OCI-LY1 (cell line): ENCODE measurements at regions not wholly inside any gene's neighbourhood (a gene's known extent, or its start where the extent isn't known, plus 50 kb on each side); places are given as distances from the start of the nearest gene placed in this dataset.
"Not testable (repeated sequence)": the region's sequence is repeated elsewhere in the genome, so short reads cannot be mapped to it uniquely, and the experiment has no call there.

Experiments used
- H2AFZ ChIP-seq: fragments of 200-600 bp; sonication (generic), shearing (Covaris generic); 2 replicates; pipeline ENCODE4 v1.6.0; 2014; ENCODE audit warnings: antibody characterized with exemption, mild to moderate bottlenecking, low read length
- H3F3A ChIP-seq: fragments of 200-600 bp; sonication (generic), shearing (Covaris generic); 2 replicates; pipeline ENCODE4 v1.6.0; 2014; ENCODE audit warnings: mild to moderate bottlenecking, antibody characterized with exemption, low read length, moderate library complexity; ENCODE audit not compliant: insufficient read depth
- H3K27ac ChIP-seq: fragments of 200-600 bp; sonication (generic); 2 replicates; pipeline ENCODE4 v1.5.1; 2014; ENCODE audit warnings: low read length, mixed run types, mild to moderate bottlenecking, low read depth; ENCODE audit not compliant: poor library complexity, severe bottlenecking
- H3K27me3 ChIP-seq: fragments of 200-600 bp; sonication (generic); 2 replicates; pipeline ENCODE4 v1.6.0; 2014; ENCODE audit warnings: antibody characterized with exemption, mild to moderate bottlenecking, low read length, moderate library complexity; ENCODE audit not compliant: insufficient read depth
- H3K36me3 ChIP-seq: fragments of 200-600 bp; sonication (generic); 2 replicates; pipeline ENCODE4 v1.6.1; 2014; ENCODE audit warnings: mild to moderate bottlenecking, antibody characterized with exemption, low read length, moderate library complexity, mixed read lengths; ENCODE audit not compliant: insufficient read depth
- H3K4me1 ChIP-seq: fragments of 200-600 bp; sonication (generic); 2 replicates; pipeline ENCODE4 v1.5.1; 2014; ENCODE audit warnings: mild to moderate bottlenecking, low read length, moderate library complexity; ENCODE audit not compliant: insufficient read depth, severe bottlenecking
- H3K4me2 ChIP-seq: fragments of 200-600 bp; sonication (generic), shearing (Covaris generic); 2 replicates; pipeline ENCODE4 v1.6.1; 2014; ENCODE audit warnings: low read length
- H3K4me3 ChIP-seq: fragments of 200-600 bp; sonication (generic); 2 replicates; pipeline ENCODE4 v1.5.1; 2014; ENCODE audit warnings: low read length, low read depth, mild to moderate bottlenecking, mixed read lengths; ENCODE audit not compliant: poor library complexity, severe bottlenecking
- H3K79me2 ChIP-seq: fragments of 200-600 bp; shearing (Covaris generic); 2 replicates; pipeline ENCODE4 v1.6.1; 2016; ENCODE audit warnings: mixed run types, low read length, mixed read lengths; ENCODE audit not compliant: insufficient read depth
- H3K9ac ChIP-seq: fragments of 200-600 bp; sonication (generic), shearing (Covaris generic); 2 replicates; pipeline ENCODE4 v1.6.1; 2014; ENCODE audit warnings: mild to moderate bottlenecking, low read length, mixed read lengths
- H3K9me2 ChIP-seq: fragments of 200-600 bp; sonication (generic), shearing (Covaris generic); 2 replicates; pipeline ENCODE4 v1.6.1; 2014; ENCODE audit warnings: low read depth, mild to moderate bottlenecking, low read length, mixed read lengths
- H3K9me3 ChIP-seq: fragments of 200-600 bp; shearing (Covaris generic); 2 replicates; pipeline ENCODE4 v1.6.1; 2014; ENCODE audit warnings: low read length, mixed read lengths
- H4K20me1 ChIP-seq: fragments of 200-600 bp; sonication (generic), shearing (Covaris generic); 2 replicates; pipeline ENCODE4 v1.6.0; 2016; ENCODE audit warnings: mild to moderate bottlenecking, low read length; ENCODE audit not compliant: insufficient read depth
- CTCF ChIP-seq: fragments of 200-600 bp; sonication (generic), shearing (Covaris generic); IDR thresholded peaks from 2 replicates; pipeline ENCODE4 v1.5.1; 2017; ENCODE audit warnings: mild to moderate bottlenecking, antibody characterized with exemption, low read length, moderate library complexity, mixed read lengths
- EZH2 ChIP-seq: fragments of 200-600 bp; sonication (generic), shearing (Covaris generic); IDR thresholded peaks from 2 replicates; pipeline ENCODE4 v1.8.0; 2017; ENCODE audit warnings: borderline replicate concordance, mixed run types, mild to moderate bottlenecking, antibody characterized with exemption, low read length, moderate library complexity, mixed read lengths

- Histone ChIP-seq H3K9me3 (no peaks in the 10 kb centered on the region), H3K4me1 (no peaks in the 10 kb centered on the region), H3K79me2 (no peaks in the 10 kb centered on the region), H4K20me1 (no peaks in the 10 kb centered on the region), H3K9me2 (no peaks in the 10 kb centered on the region), H3K27ac (no peak overlapping the region), H3K36me3 (no peaks in the 10 kb centered on the region), H3K9ac (no peak overlapping the region), H3K4me3 (no peak overlapping the region), H3K27me3 (no peaks in the 10 kb centered on the region), H3F3A (no peaks in the 10 kb centered on the region), H2AFZ (no peak overlapping the region), H3K4me2 (no peak overlapping the region)
- TF ChIP-seq EZH2 (no peak), CTCF (no peak)
These were observed 360.5 kb upstream of the NT5C1B start for GRCh38 chr2:18949871-18950270.

- H3K36me3 ChIP-seq: no peaks in the 10 kb centered on the region
- no peak overlapping the region for H3K9ac ChIP-seq
- no peaks in the 10 kb centered on the region for H3K4me1 ChIP-seq
- H3K79me2 ChIP-seq: no peaks in the 10 kb centered on the region
- H3F3A ChIP-seq: no peaks in the 10 kb centered on the region
- no peaks in the 10 kb centered on the region for H3K9me2 ChIP-seq
- TF ChIP-seq EZH2 (no peak), CTCF (no peak)
- H3K27me3 ChIP-seq: no peaks in the 10 kb centered on the region
- H4K20me1 ChIP-seq: no peaks in the 10 kb centered on the region
- no peaks in the 10 kb centered on the region for H3K9me3 ChIP-seq
- H3K4me2 ChIP-seq: no peak overlapping the region
- H2AFZ ChIP-seq: no peak overlapping the region
- H3K27ac ChIP-seq: no peak overlapping the region
- H3K4me3 ChIP-seq: no peak overlapping the region
These were observed 350.8 kb upstream of the NT5C1B start for GRCh38 chr2:18940184-18940583.

GRCh38 chr2:18939740-18940139 lies 350.4 kb upstream of the NT5C1B start:
- not testable (repeated sequence) for H3K9me3 ChIP-seq, H3K4me3 ChIP-seq, H3K9me2 ChIP-seq, H3K4me2 ChIP-seq, H3F3A ChIP-seq, H3K36me3 ChIP-seq, H3K27ac ChIP-seq, H4K20me1 ChIP-seq, H3K9ac ChIP-seq, H3K4me1 ChIP-seq, H3K27me3 ChIP-seq, H3K79me2 ChIP-seq, H2AFZ ChIP-seq

GRCh38 chr2:18934886-18935285 lies 345.5 kb upstream of the NT5C1B start:
- Histone ChIP-seq H3F3A (no peaks in the 10 kb centered on the region), H3K4me3 (no peak overlapping the region), H3K9me3 (no peaks in the 10 kb centered on the region), H3K79me2 (no peaks in the 10 kb centered on the region), H3K9ac (no peak overlapping the region), H3K36me3 (no peaks in the 10 kb centered on the region), H3K9me2 (no peaks in the 10 kb centered on the region), H3K27me3 (no peaks in the 10 kb centered on the region), H3K27ac (no peak overlapping the region), H3K4me1 (no peaks in the 10 kb centered on the region), H2AFZ (no peak overlapping the region), H3K4me2 (no peak overlapping the region), H4K20me1 (no peaks in the 10 kb centered on the region)
- TF ChIP-seq EZH2 (no peak), CTCF (no peak)
